Neural cell (in vitro differentiated cells): ENCODE measurements at regions not wholly inside any gene's neighbourhood (a gene's known extent, or its start where the extent isn't known, plus 50 kb on each side); places are given as distances from the start of the nearest gene placed in this dataset.
"Not testable (repeated sequence)": the region's sequence is repeated elsewhere in the genome, so short reads cannot be mapped to it uniquely, and the experiment has no call there.

ENCODE experiments used
- H2AFZ ChIP-seq: fragments of 200-600, 300-800 bp; sonication (generic), shearing (Covaris generic); 2 replicates; pipeline ENCODE4 v1.6.0; 2014; ENCODE audit warnings: low read depth, mild to moderate bottlenecking, antibody characterized with exemption, low read length, moderate library complexity
- H3F3A ChIP-seq: fragments of 200-600 bp; shearing (Covaris generic); 2 replicates; pipeline ENCODE4 v1.6.1; 2016; ENCODE audit warnings: mild to moderate bottlenecking, moderate library complexity, mixed read lengths, antibody characterized with exemption, low read length; ENCODE audit not compliant: insufficient read depth, poor library complexity, severe bottlenecking
- H3K27ac ChIP-seq: fragments of 200-600, 300-800 bp; sonication (generic), shearing (Covaris generic); 2 replicates; pipeline ENCODE4 v1.5.1; 2014; ENCODE audit warnings: mild to moderate bottlenecking, low read length, moderate library complexity
- H3K27me3 ChIP-seq: fragments of 300-800, 200-600 bp; sonication (generic), shearing (Covaris generic); 2 replicates; pipeline ENCODE4 v1.6.0; 2014; ENCODE audit warnings: mild to moderate bottlenecking, low read depth, low read length, moderate library complexity; ENCODE audit not compliant: insufficient read depth
- H3K36me3 ChIP-seq: fragments of 300-800, 200-600 bp; sonication (generic), shearing (Covaris generic); 2 replicates; pipeline ENCODE4 v1.5.1; 2014; ENCODE audit warnings: mild to moderate bottlenecking, antibody characterized with exemption, low read length, moderate library complexity; ENCODE audit not compliant: insufficient read depth
- H3K4me2 ChIP-seq: fragments of 300-800, 200-600 bp; sonication (generic), shearing (Covaris generic); 2 replicates; pipeline ENCODE4 v1.6.0; 2014; ENCODE audit warnings: mild to moderate bottlenecking, low read length
- H3K4me3 ChIP-seq: fragments of 300-800, 200-600 bp; sonication (generic), shearing (Covaris generic); 2 replicates; pipeline ENCODE4 v1.5.1; 2014; ENCODE audit warnings: mild to moderate bottlenecking, low read length, moderate library complexity
- H3K79me2 ChIP-seq: fragments of 200-600 bp; shearing (Covaris generic); replicated peaks from 2 replicates; pipeline ENCODE4 v1.6.0; 2014; ENCODE audit warnings: mild to moderate bottlenecking, low read length, moderate library complexity; ENCODE audit not compliant: insufficient read depth
- H3K9ac ChIP-seq: fragments of 300-800, 200-600 bp; sonication (generic), shearing (Covaris generic); 2 replicates; pipeline ENCODE4 v1.6.1; 2016; ENCODE audit warnings: mild to moderate bottlenecking, low read length, mixed read lengths
- H3K9me2 ChIP-seq: fragments of 200-600 bp; shearing (Covaris generic); 2 replicates; pipeline ENCODE4 v1.6.1; 2016; ENCODE audit warnings: mild to moderate bottlenecking, low read length, mixed read lengths; ENCODE audit not compliant: insufficient read depth
- H3K9me3 ChIP-seq: fragments of 200-600, 300-800 bp; sonication (generic), shearing (Covaris generic); 2 replicates; pipeline ENCODE4 v1.6.1; 2016; ENCODE audit warnings: mild to moderate bottlenecking, mixed run types, low read length, moderate library complexity, mixed read lengths
- H4K20me1 ChIP-seq: fragments of 200-600 bp; shearing (Covaris generic); 2 replicates; pipeline ENCODE4 v1.6.1; 2016; ENCODE audit warnings: mild to moderate bottlenecking, mixed run types; ENCODE audit not compliant: insufficient read depth
- CTCF ChIP-seq: fragments of 450-650 bp; IDR thresholded peaks from 2 replicates; pipeline ENCODE4 v1.5.1; 2014; ENCODE audit warnings: antibody characterized with exemption, mild to moderate bottlenecking, moderate library complexity; ENCODE audit not compliant: poor library complexity, severe bottlenecking
- EP300 ChIP-seq: fragments of 450-650 bp; conservative IDR thresholded peaks from 2 replicates; pipeline ENCODE4 v1.6.1; 2014; ENCODE audit warnings: antibody characterized with exemption, mild to moderate bottlenecking, moderate library complexity; ENCODE audit not compliant: poor library complexity, severe bottlenecking
- EZH2 ChIP-seq: fragments of 200-600, 300-800 bp; shearing (Covaris generic), sonication (generic); IDR thresholded peaks from 2 replicates; pipeline ENCODE4 v1.6.1; 2014; ENCODE audit warnings: antibody characterized with exemption, low read length, borderline replicate concordance, mild to moderate bottlenecking; ENCODE audit not compliant: insufficient read depth, poor library complexity, severe bottlenecking
- MXI1 ChIP-seq: fragments of 450-650 bp; conservative IDR thresholded peaks from 2 replicates; pipeline ENCODE4 v1.6.1; 2014; ENCODE audit warnings: antibody characterized with exemption, mild to moderate bottlenecking; ENCODE audit not compliant: poor library complexity, severe bottlenecking
- POLR2AphosphoS5 ChIP-seq: IDR thresholded peaks from 2 replicates; pipeline ENCODE4 v1.6.1; 2012
- RAD21 ChIP-seq: fragments of 450-650 bp; conservative IDR thresholded peaks from 2 replicates; pipeline ENCODE4 v1.6.1; 2014; ENCODE audit warnings: antibody characterized with exemption, mild to moderate bottlenecking, moderate library complexity
- REST ChIP-seq: IDR thresholded peaks from 2 replicates; pipeline ENCODE4 v1.6.1; 2012; ENCODE audit warnings: borderline replicate concordance
- SMC3 ChIP-seq: fragments of 450-650 bp; conservative IDR thresholded peaks from 2 replicates; pipeline ENCODE4 v1.6.1; 2014; ENCODE audit warnings: antibody characterized with exemption, mild to moderate bottlenecking, moderate library complexity; ENCODE audit not compliant: poor library complexity
- TAF1 ChIP-seq: IDR thresholded peaks from 2 replicates; pipeline ENCODE4 v1.6.1; 2012; ENCODE audit warnings: low read depth

DNA sequence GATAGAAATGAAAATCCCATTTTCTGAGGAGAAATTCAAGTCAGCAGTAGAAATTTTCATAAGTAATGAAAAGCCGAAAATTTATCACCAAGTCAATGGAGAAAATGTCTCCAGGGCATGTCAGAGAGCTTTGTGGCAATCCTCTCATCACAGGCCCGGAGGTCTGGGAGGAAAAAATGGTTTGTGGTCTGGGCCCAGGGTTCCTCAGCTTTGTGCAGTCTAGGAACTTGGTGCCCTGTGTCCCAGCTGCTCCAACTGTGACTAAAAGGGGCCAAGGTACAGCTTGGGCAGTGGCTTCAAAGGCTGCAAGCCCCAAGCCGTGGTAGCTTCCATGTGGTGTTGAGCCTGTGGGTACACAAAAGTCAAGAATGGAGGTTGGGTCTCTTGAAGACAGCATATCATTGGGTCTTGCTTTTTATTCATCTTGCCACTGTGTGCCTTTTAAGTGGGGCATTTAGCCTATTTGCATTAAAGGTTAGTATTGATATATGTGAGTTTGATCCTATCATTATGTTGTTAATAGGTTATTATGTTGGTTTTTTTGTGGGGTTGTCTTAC lies 608.5 kb downstream of the PDHA2 start:
- H4K20me1 ChIP-seq: no peaks in the 10 kb centered on the region
- no peak overlapping the region for H3K4me2 ChIP-seq
- peaks cover 8% of the 10 kb centered on the region for H3K9me3 ChIP-seq
- no peak overlapping the region for H3K9ac ChIP-seq
- H3K27me3 ChIP-seq: no peaks in the 10 kb centered on the region
- no peaks in the 10 kb centered on the region for H3K9me2 ChIP-seq
- TF ChIP-seq EP300 (no peak), CTCF (no peak), RAD21 (no peak), MXI1 (no peak), REST (no peak), TAF1 (no peak), SMC3 (no peak), EZH2 (no peak), POLR2AphosphoS5 (no peak)
- no peaks in the 10 kb centered on the region for H3F3A ChIP-seq
- H3K4me3 ChIP-seq: no peak overlapping the region
- H2AFZ ChIP-seq: no peak overlapping the region
- H3K79me2 ChIP-seq: no peaks in the 10 kb centered on the region
- H3K27ac ChIP-seq: no peak overlapping the region
- H3K36me3 ChIP-seq: no peaks in the 10 kb centered on the region

- Histone ChIP-seq H3K9ac (no peak overlapping the region), H3F3A (no peaks in the 10 kb centered on the region), H3K9me3 (no peaks in the 10 kb centered on the region), H4K20me1 (no peaks in the 10 kb centered on the region), H3K4me2 (no peak overlapping the region), H2AFZ (no peak overlapping the region), H3K27ac (no peak overlapping the region), H3K4me3 (no peak overlapping the region), H3K27me3 (no peaks in the 10 kb centered on the region), H3K79me2 (no peaks in the 10 kb centered on the region), H3K36me3 (no peaks in the 10 kb centered on the region), H3K9me2 (no peaks in the 10 kb centered on the region)
- no peak for TF ChIP-seq POLR2AphosphoS5
- no peak for TF ChIP-seq EP300
- no peak for TF ChIP-seq TAF1
- no peak for TF ChIP-seq SMC3
- TF ChIP-seq MXI1: no peak
- TF ChIP-seq CTCF: no peak
- TF ChIP-seq RAD21: no peak
- TF ChIP-seq EZH2: no peak
- no peak for TF ChIP-seq REST
These were observed 615.3 kb downstream of the PDHA2 start for GRCh38 chr4:96455045-96455720.

GRCh38 chr4:96458031-96458430 lies 618.1 kb downstream of the PDHA2 start:
- H3K4me2 ChIP-seq, H3K9ac ChIP-seq, H3K36me3 ChIP-seq, H3F3A ChIP-seq, H4K20me1 ChIP-seq, H3K9me3 ChIP-seq, H3K79me2 ChIP-seq, H2AFZ ChIP-seq, H3K27me3 ChIP-seq, H3K4me3 ChIP-seq, H3K27ac ChIP-seq, H3K9me2 ChIP-seq: not testable (repeated sequence)
